Subcutaneous abdominal adipose tissue (tissue), 5 donors: ENCODE measurements at regions not wholly inside any gene's neighbourhood (a gene's known extent, or its start where the extent isn't known, plus 50 kb on each side); places are given as distances from the start of the nearest gene placed in this dataset.

Experiments
- H3K27ac ChIP-seq: one replicate; pipeline ENCODE4 v1.7.0; 2013; ENCODE audit warnings: low read depth, mild to moderate bottlenecking, inconsistent platforms, low read length, moderate library complexity
- H3K27me3 ChIP-seq, 5 donors: one replicate each; pipeline ENCODE4 v1.7.0; 2013; ENCODE audit warnings: low read length in 5 of 5, inconsistent platforms in 1 of 5; ENCODE audit not compliant: control insufficient read depth in 5 of 5, insufficient read depth in 4 of 5
- H3K36me3 ChIP-seq, 5 donors: one replicate each; pipeline ENCODE4 v1.7.0; 2013; ENCODE audit warnings: low read length in 5 of 5; ENCODE audit not compliant: control insufficient read depth in 5 of 5, insufficient read depth in 5 of 5
- H3K4me1 ChIP-seq, 5 donors: one replicate each; pipeline ENCODE4 v1.7.0; 2013; ENCODE audit warnings: low read length in 5 of 5, mild to moderate bottlenecking in 3 of 5, moderate library complexity in 1 of 5; ENCODE audit not compliant: control insufficient read depth in 5 of 5, insufficient read depth in 5 of 5
- H3K4me3 ChIP-seq, 5 donors: one replicate each; pipeline ENCODE4 v1.7.0; 2013; ENCODE audit warnings: low read length in 5 of 5, low read depth in 1 of 5
- H3K9ac ChIP-seq, 5 donors: one replicate each; pipeline ENCODE4 v1.7.0; 2013; ENCODE audit warnings: low read length in 5 of 5, mild to moderate bottlenecking in 4 of 5, moderate library complexity in 3 of 5
- H3K9me3 ChIP-seq, 5 donors: one replicate each; pipeline ENCODE4 v1.7.0; 2013; ENCODE audit warnings: low read length in 5 of 5; ENCODE audit not compliant: control insufficient read depth in 5 of 5
- donor health status: healthy.
- donor health status: healthy.
- donor health status: healthy.
- donor health status: healthy.
- donor health status: healthy.

DNA sequence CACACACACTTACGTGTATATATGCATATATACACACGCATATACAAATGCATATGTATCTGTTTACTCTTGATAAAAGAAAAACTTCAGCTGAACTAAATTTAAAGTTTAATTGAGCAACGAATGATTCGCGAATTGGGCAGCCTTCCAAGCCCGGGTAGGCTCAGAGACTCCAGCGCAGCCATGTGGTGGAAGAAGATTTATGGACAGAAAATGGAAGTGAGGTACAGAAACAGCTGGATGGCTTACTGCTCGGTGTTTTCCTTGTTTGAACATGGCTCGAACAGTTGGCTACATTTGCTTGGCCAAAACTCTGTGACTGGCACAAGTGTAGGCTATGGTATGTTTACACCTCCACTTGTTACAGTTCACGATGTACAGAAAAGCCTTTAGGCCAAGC lies 239.3 kb upstream of the PRDM9 start:
- Histone ChIP-seq H3K9me3 (no peaks in the 10 kb centered on the region), H3K4me1 (no peaks in the 10 kb centered on the region), H3K27ac (no peak overlapping the region), H3K9ac (no peak overlapping the region), H3K4me3 (no peak overlapping the region), H3K27me3 (no peaks in the 10 kb centered on the region), H3K36me3 (no peaks in the 10 kb centered on the region)

DNA sequence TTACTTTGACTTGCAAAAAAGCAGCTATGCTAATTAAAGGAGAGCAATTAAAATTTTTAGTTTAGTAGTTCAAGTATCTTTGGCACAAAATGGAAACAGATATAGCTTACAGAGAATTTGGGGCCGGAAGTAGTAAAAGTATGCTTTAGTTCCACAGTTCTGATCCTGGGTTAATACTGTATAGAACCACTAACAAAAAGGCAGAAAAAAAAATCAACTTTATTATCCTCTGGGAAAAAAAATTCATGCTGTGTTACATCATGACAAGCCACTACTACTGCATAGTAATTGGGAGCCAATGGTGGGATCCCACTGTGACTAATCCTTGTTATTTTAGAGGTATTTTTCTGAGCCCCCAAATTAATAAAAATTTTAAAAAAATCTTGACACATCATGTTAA lies 246.8 kb upstream of the PRDM9 start:
- no peak overlapping the region for H3K4me3 ChIP-seq
- no peak overlapping the region for H3K9ac ChIP-seq
- H3K4me1 ChIP-seq = no peaks in the 10 kb centered on the region
- no peak overlapping the region for H3K27ac ChIP-seq
- no peaks in the 10 kb centered on the region for H3K9me3 ChIP-seq
- H3K36me3 ChIP-seq = no peaks in the 10 kb centered on the region
- H3K27me3 ChIP-seq = no peaks in the 10 kb centered on the region

DNA sequence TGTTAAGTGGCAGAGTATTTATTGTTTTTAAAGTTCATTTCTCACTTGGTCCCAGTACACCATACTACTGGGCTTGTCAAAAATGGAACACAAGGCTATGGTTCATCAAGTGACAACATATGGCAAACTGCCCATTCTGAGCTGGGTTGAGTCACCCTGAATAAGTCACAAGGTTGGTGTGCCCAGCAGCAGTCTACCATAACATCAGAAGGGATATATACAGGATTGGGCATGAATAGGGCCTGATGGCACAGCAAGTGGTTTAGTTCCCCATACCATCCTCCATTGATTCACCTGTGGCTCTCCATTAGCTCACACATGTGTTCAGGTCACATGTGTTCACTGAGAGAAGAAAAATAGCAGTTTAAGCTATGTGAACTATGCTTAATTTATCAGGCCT lies 249.8 kb upstream of the PRDM9 start:
- Histone ChIP-seq H3K4me1 (no peaks in the 10 kb centered on the region), H3K9me3 (no peaks in the 10 kb centered on the region), H3K36me3 (no peaks in the 10 kb centered on the region), H3K4me3 (no peak overlapping the region), H3K27me3 (no peaks in the 10 kb centered on the region), H3K27ac (no peak overlapping the region), H3K9ac (no peak overlapping the region)

GRCh38 chr5:23253621-23254198 lies 253.7 kb upstream of the PRDM9 start:
- H3K36me3 ChIP-seq = no peaks in the 10 kb centered on the region
- H3K27me3 ChIP-seq = no peaks in the 10 kb centered on the region
- H3K9me3 ChIP-seq = no peaks in the 10 kb centered on the region
- no peaks in the 10 kb centered on the region for H3K4me1 ChIP-seq
- no peak overlapping the region for H3K9ac ChIP-seq
- H3K27ac ChIP-seq = no peak overlapping the region
- no peak overlapping the region for H3K4me3 ChIP-seq

GRCh38 chr5:23242891-23243290 lies 264.5 kb upstream of the PRDM9 start:
- no peaks in the 10 kb centered on the region for H3K9me3 ChIP-seq
- no peak overlapping the region for H3K9ac ChIP-seq
- H3K27ac ChIP-seq = no peak overlapping the region
- H3K27me3 ChIP-seq = no peaks in the 10 kb centered on the region
- no peaks in the 10 kb centered on the region for H3K4me1 ChIP-seq
- no peak overlapping the region for H3K4me3 ChIP-seq
- no peaks in the 10 kb centered on the region for H3K36me3 ChIP-seq

DNA sequence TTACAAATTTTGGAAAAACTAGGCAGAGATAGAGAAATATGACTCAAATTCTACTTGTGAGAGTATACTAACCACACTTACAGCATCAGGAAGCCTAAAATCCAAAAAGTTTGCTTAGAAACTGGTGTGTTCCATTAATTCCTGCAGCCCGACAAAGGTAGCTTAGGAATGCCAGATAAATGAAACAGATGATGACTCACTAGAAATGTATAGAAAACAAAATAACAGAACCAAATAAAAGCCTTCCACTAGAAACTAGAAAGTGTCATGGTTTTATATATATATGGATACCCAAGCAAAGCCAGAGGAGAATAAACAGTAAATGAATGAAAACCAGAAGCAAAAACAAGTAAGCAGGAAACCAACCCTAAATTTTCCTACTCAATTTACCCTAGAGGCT lies 272.2 kb upstream of the PRDM9 start:
- no peaks in the 10 kb centered on the region for H3K27me3 ChIP-seq
- H3K9me3 ChIP-seq = no peaks in the 10 kb centered on the region

GRCh38 chr5:23234197-23234596 lies 273.2 kb upstream of the PRDM9 start:
- Histone ChIP-seq H3K27ac (no peak overlapping the region), H3K9me3 (no peaks in the 10 kb centered on the region), H3K36me3 (no peaks in the 10 kb centered on the region), H3K9ac (no peak overlapping the region), H3K27me3 (no peaks in the 10 kb centered on the region), H3K4me3 (no peak overlapping the region), H3K4me1 (no peaks in the 10 kb centered on the region)

More for the DNA sequence above, 272.2 kb upstream of the PRDM9 start:
- no peak overlapping the region for H3K4me3 ChIP-seq
- H3K36me3 ChIP-seq = no peaks in the 10 kb centered on the region
- no peak overlapping the region for H3K9ac ChIP-seq
- H3K4me1 ChIP-seq = no peaks in the 10 kb centered on the region
- no peak overlapping the region for H3K27ac ChIP-seq

DNA sequence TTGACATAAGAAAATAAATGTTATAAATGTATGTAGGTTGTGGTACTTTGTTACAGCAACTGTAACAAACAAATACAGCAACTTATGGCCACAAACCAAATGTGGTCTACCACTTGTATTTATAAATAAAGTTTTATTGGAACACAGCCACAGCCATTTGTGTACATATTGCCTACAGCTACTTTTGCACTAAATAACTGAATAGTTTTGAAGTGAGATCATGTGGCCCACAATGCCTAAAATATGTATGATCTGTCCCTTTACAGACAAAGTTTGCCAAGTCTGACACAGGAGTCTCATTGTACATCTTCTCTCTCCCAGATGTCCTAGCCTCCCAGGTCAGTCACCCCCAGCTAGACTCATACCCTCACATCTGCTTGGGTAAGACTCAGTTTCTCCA lies 283.6 kb upstream of the PRDM9 start:
- H3K4me3 ChIP-seq = no peak overlapping the region
- H3K9me3 ChIP-seq = peaks cover 0 to 2% (median 0%) of the 10 kb centered on the region in 5 donors
- H3K4me1 ChIP-seq = no peaks in the 10 kb centered on the region
- H3K36me3 ChIP-seq = no peaks in the 10 kb centered on the region
- H3K27ac ChIP-seq = no peak overlapping the region
- H3K27me3 ChIP-seq = no peaks in the 10 kb centered on the region
- no peak overlapping the region for H3K9ac ChIP-seq

- Histone ChIP-seq H3K27ac (no peak overlapping the region), H3K4me1 (no peaks in the 10 kb centered on the region), H3K9ac (no peak overlapping the region), H3K36me3 (no peaks in the 10 kb centered on the region), H3K27me3 (no peaks in the 10 kb centered on the region), H3K4me3 (no peak overlapping the region), H3K9me3 (peaks cover 0 to 2% (median 0%) of the 10 kb centered on the region in 5 donors)
Measured at GRCh38 chr5:23221831-23222230, 285.6 kb upstream of the PRDM9 start.

- Histone ChIP-seq H3K27me3 (no peaks in the 10 kb centered on the region), H3K4me3 (no peak overlapping the region), H3K36me3 (no peaks in the 10 kb centered on the region), H3K9ac (no peak overlapping the region), H3K9me3 (no peaks in the 10 kb centered on the region), H3K27ac (no peak overlapping the region), H3K4me1 (no peaks in the 10 kb centered on the region)
Measured at GRCh38 chr5:23217159-23217558, 290.2 kb upstream of the PRDM9 start.

GRCh38 chr5:23216345-23216744 lies 291.1 kb upstream of the PRDM9 start:
- Histone ChIP-seq H3K36me3 (no peaks in the 10 kb centered on the region), H3K9me3 (no peaks in the 10 kb centered on the region), H3K4me1 (no peaks in the 10 kb centered on the region), H3K4me3 (no peak overlapping the region), H3K27ac (no peak overlapping the region), H3K9ac (no peak overlapping the region), H3K27me3 (no peaks in the 10 kb centered on the region)
